Stimulated activated naive CD8-positive, alpha-beta T cell treated with anti-CD3 and anti-CD28 coated beads, Interleukin-15, amount 100 ng/mL, for 72 hours (primary cell): ENCODE measurements at regions not wholly inside any gene's neighbourhood (a gene's known extent, or its start where the extent isn't known, plus 50 kb on each side); places are given as distances from the start of the nearest gene placed in this dataset.

ENCODE experiments used
- ATAC-seq: fragments of 150-1000 bp; cut with Tn5 transposase; 2 replicates; pipeline ENCODE4 v1.10.0; 2021; ENCODE audit warnings: mild to moderate bottlenecking, moderate library complexity
- DNase-seq, 2 donors: peaks; one replicate each; pipeline ENCODE4 v3.0.0; 2021 to 2022
- H3K27ac Mint-ChIP-seq, 2 donors: one replicate each; pipeline ENCODE4 v1.8.0; 2022; ENCODE audit warnings: mild to moderate bottlenecking in 2 of 2, mixed read lengths in 2 of 2, moderate library complexity in 2 of 2
- H3K27me3 Mint-ChIP-seq: one replicate; pipeline ENCODE4 v1.8.0; 2022; ENCODE audit warnings: mixed read lengths
- H3K4me1 Mint-ChIP-seq: one replicate; pipeline ENCODE4 v1.8.0; 2022; ENCODE audit warnings: mild to moderate bottlenecking, mixed read lengths
- H3K4me3 Mint-ChIP-seq, 2 donors: one replicate each; pipeline ENCODE4 v1.8.0; 2022; ENCODE audit warnings: mild to moderate bottlenecking in 2 of 2, mixed read lengths in 2 of 2, moderate library complexity in 1 of 2
- H3K9me3 Mint-ChIP-seq, 2 donors: one replicate each; pipeline ENCODE4 v1.8.0; 2022; ENCODE audit warnings: mixed read lengths in 2 of 2

- ATAC-seq (no peak), DNase-seq (no peak)
- Mint-ChIP-seq H3K9me3 (no peaks in the 10 kb centered on the region), H3K4me3 (no peak overlapping the region), H3K4me1 (no peaks in the 10 kb centered on the region), H3K27ac (no peak overlapping the region), H3K27me3 (peaks cover 38% of the 10 kb centered on the region)
These were observed 189.3 kb downstream of the CHST1 start for GRCh38 chr11:45476126-45476525.

- Mint-ChIP-seq H3K4me3 (no peak overlapping the region), H3K27me3 (peaks cover 30% of the 10 kb centered on the region), H3K9me3 (no peaks in the 10 kb centered on the region), H3K4me1 (no peaks in the 10 kb centered on the region), H3K27ac (no peak overlapping the region)
- DNase-seq (no peak), ATAC-seq (no peak)
These were observed 189.0 kb upstream of the SYT13 start for GRCh38 chr11:45475173-45475572.

GRCh38 chr11:45473341-45473895, 187.3 kb upstream of the SYT13 start:
- no peaks in the 10 kb centered on the region for H3K4me1 Mint-ChIP-seq
- DNase-seq: no peak
- no peak for ATAC-seq
- H3K27ac Mint-ChIP-seq: peak overlapping the region in 1 of 2 donors; percentile 15
- peaks cover 23% of the 10 kb centered on the region for H3K27me3 Mint-ChIP-seq
- H3K9me3 Mint-ChIP-seq: no peaks in the 10 kb centered on the region
- no peak overlapping the region for H3K4me3 Mint-ChIP-seq

- DNase-seq (no peak), ATAC-seq (no peak)
- H3K9me3 Mint-ChIP-seq: no peaks in the 10 kb centered on the region
- no peak overlapping the region for H3K27ac Mint-ChIP-seq
- peaks cover 19% of the 10 kb centered on the region for H3K27me3 Mint-ChIP-seq
- no peak overlapping the region for H3K4me3 Mint-ChIP-seq
- no peaks in the 10 kb centered on the region for H3K4me1 Mint-ChIP-seq
These were observed 186.7 kb upstream of the SYT13 start for GRCh38 chr11:45472716-45473317.

- DNase-seq (no peak), ATAC-seq (no peak)
- Mint-ChIP-seq H3K27me3 (peaks cover 16% of the 10 kb centered on the region), H3K4me3 (no peak overlapping the region), H3K4me1 (no peaks in the 10 kb centered on the region), H3K9me3 (no peaks in the 10 kb centered on the region), H3K27ac (no peak overlapping the region)
These were observed 185.1 kb upstream of the SYT13 start for GRCh38 chr11:45471266-45471665.

GRCh38 chr11:45470794-45471167, 184.6 kb upstream of the SYT13 start:
- H3K4me3 Mint-ChIP-seq: no peak overlapping the region
- H3K27ac Mint-ChIP-seq: no peak overlapping the region
- ATAC-seq: no peak
- H3K9me3 Mint-ChIP-seq: no peaks in the 10 kb centered on the region
- DNase-seq: no peak
- peaks cover 16% of the 10 kb centered on the region for H3K27me3 Mint-ChIP-seq
- H3K4me1 Mint-ChIP-seq: no peaks in the 10 kb centered on the region

- Mint-ChIP-seq H3K27ac (no peak overlapping the region), H3K27me3 (peaks cover 16% of the 10 kb centered on the region), H3K9me3 (no peaks in the 10 kb centered on the region), H3K4me1 (no peaks in the 10 kb centered on the region), H3K4me3 (no peak overlapping the region)
- ATAC-seq (no peak), DNase-seq (no peak)
These were observed 184.1 kb upstream of the SYT13 start for GRCh38 chr11:45470151-45470793.

GRCh38 chr11:45468267-45468856, 182.2 kb upstream of the SYT13 start:
- no peaks in the 10 kb centered on the region for H3K9me3 Mint-ChIP-seq
- peaks cover 3% of the 10 kb centered on the region for H3K27me3 Mint-ChIP-seq
- H3K27ac Mint-ChIP-seq: peak overlapping the region in 1 of 2 donors; percentile 24
- ATAC-seq (no peak), DNase-seq (no peak)
- no peak overlapping the region for H3K4me3 Mint-ChIP-seq
- H3K4me1 Mint-ChIP-seq: no peaks in the 10 kb centered on the region

GRCh38 chr11:45463541-45463940, 177.4 kb upstream of the SYT13 start:
- Mint-ChIP-seq H3K4me3 (no peak overlapping the region), H3K9me3 (no peaks in the 10 kb centered on the region), H3K27me3 (peaks cover 27% of the 10 kb centered on the region), H3K4me1 (no peaks in the 10 kb centered on the region), H3K27ac (no peak overlapping the region)
- no peak for DNase-seq
- ATAC-seq: no peak

- Mint-ChIP-seq H3K9me3 (no peaks in the 10 kb centered on the region), H3K27me3 (peaks cover 27% of the 10 kb centered on the region), H3K27ac (no peak overlapping the region), H3K4me3 (no peak overlapping the region), H3K4me1 (no peaks in the 10 kb centered on the region)
- DNase-seq (no peak), ATAC-seq (no peak)
These were observed 175.4 kb upstream of the SYT13 start for GRCh38 chr11:45461514-45461913.

- no peaks in the 10 kb centered on the region for H3K9me3 Mint-ChIP-seq
- no peaks in the 10 kb centered on the region for H3K4me1 Mint-ChIP-seq
- peaks cover 38% of the 10 kb centered on the region for H3K27me3 Mint-ChIP-seq
- H3K4me3 Mint-ChIP-seq: no peak overlapping the region
- no peak for DNase-seq
- no peak overlapping the region for H3K27ac Mint-ChIP-seq
- no peak for ATAC-seq
These were observed 173.3 kb upstream of the SYT13 start for GRCh38 chr11:45459491-45459890.

- Mint-ChIP-seq H3K4me1 (no peaks in the 10 kb centered on the region), H3K27ac (no peak overlapping the region), H3K4me3 (no peak overlapping the region), H3K27me3 (peaks cover 38% of the 10 kb centered on the region), H3K9me3 (no peaks in the 10 kb centered on the region)
- ATAC-seq: no peak
- DNase-seq: no peak
These were observed 172.1 kb upstream of the SYT13 start for GRCh38 chr11:45458269-45458668.

- H3K27ac Mint-ChIP-seq: peak overlapping the region in 1 of 2 donors; percentile 50
- no peak overlapping the region for H3K4me3 Mint-ChIP-seq
- DNase-seq (no peak), ATAC-seq (no peak)
- no peaks in the 10 kb centered on the region for H3K9me3 Mint-ChIP-seq
- no peaks in the 10 kb centered on the region for H3K4me1 Mint-ChIP-seq
- H3K27me3 Mint-ChIP-seq: peaks cover 38% of the 10 kb centered on the region
These were observed 171.5 kb upstream of the SYT13 start for GRCh38 chr11:45457649-45458048.

GRCh38 chr11:45456686-45457085, 170.5 kb upstream of the SYT13 start:
- no peaks in the 10 kb centered on the region for H3K9me3 Mint-ChIP-seq
- no peaks in the 10 kb centered on the region for H3K4me1 Mint-ChIP-seq
- ATAC-seq (no peak), DNase-seq (no peak)
- no peak overlapping the region for H3K4me3 Mint-ChIP-seq
- H3K27ac Mint-ChIP-seq: no peak overlapping the region
- peaks cover 36% of the 10 kb centered on the region for H3K27me3 Mint-ChIP-seq

- Mint-ChIP-seq H3K9me3 (no peaks in the 10 kb centered on the region), H3K4me3 (no peak overlapping the region), H3K4me1 (no peaks in the 10 kb centered on the region), H3K27ac (no peak overlapping the region), H3K27me3 (peaks cover 25% of the 10 kb centered on the region)
- DNase-seq: no peak
- ATAC-seq: no peak
These were observed 169.4 kb upstream of the SYT13 start for GRCh38 chr11:45455536-45455935.

GRCh38 chr11:45454917-45455401, 168.8 kb upstream of the SYT13 start:
- ATAC-seq: no peak
- no peaks in the 10 kb centered on the region for H3K4me1 Mint-ChIP-seq
- H3K27me3 Mint-ChIP-seq: peaks cover 19% of the 10 kb centered on the region
- no peak for DNase-seq
- H3K27ac Mint-ChIP-seq: no peak overlapping the region
- no peak overlapping the region for H3K4me3 Mint-ChIP-seq
- no peaks in the 10 kb centered on the region for H3K9me3 Mint-ChIP-seq
